Loucy (cell line): ENCODE measurements at regions not wholly inside any gene's neighbourhood (a gene's known extent, or its start where the extent isn't known, plus 50 kb on each side); places are given as distances from the start of the nearest gene placed in this dataset.

Source experiments
- H2AFZ ChIP-seq: fragments of 200-600 bp; sonication (generic); 2 replicates; pipeline ENCODE4 v1.6.0; 2016; ENCODE audit warnings: antibody characterized with exemption, mild to moderate bottlenecking, low read length, moderate library complexity
- H3F3A ChIP-seq: fragments of 200-600 bp; 2 replicates; pipeline ENCODE4 v1.6.0; 2016; ENCODE audit warnings: antibody characterized with exemption, low read depth, mild to moderate bottlenecking
- H3K27me3 ChIP-seq: fragments of 200-600 bp; sonication (generic); 2 replicates; pipeline ENCODE4 v1.6.1; 2014; ENCODE audit warnings: low read length, mild to moderate bottlenecking; ENCODE audit not compliant: insufficient read depth, poor library complexity, severe bottlenecking
- H3K36me3 ChIP-seq: fragments of 200-600 bp; sonication (generic); 2 replicates; pipeline ENCODE4 v1.6.1; 2016; ENCODE audit warnings: low read length; ENCODE audit not compliant: insufficient read depth
- H3K4me1 ChIP-seq: fragments of 200-600 bp; sonication (generic); 2 replicates; pipeline ENCODE4 v1.5.1; 2014; ENCODE audit warnings: low read length, mild to moderate bottlenecking; ENCODE audit not compliant: insufficient read depth, poor library complexity, severe bottlenecking
- H3K4me2 ChIP-seq: fragments of 200-600 bp; sonication (generic); 2 replicates; pipeline ENCODE4 v1.6.0; 2014; ENCODE audit warnings: antibody characterized with exemption, low read length, low read depth, mild to moderate bottlenecking; ENCODE audit not compliant: poor library complexity, severe bottlenecking
- H3K4me3 ChIP-seq: fragments of 200-600 bp; sonication (generic); 2 replicates; pipeline ENCODE4 v1.5.1; 2014; ENCODE audit warnings: low read length, mild to moderate bottlenecking, mixed read lengths; ENCODE audit not compliant: poor library complexity, severe bottlenecking
- H3K79me2 ChIP-seq: fragments of 200-600 bp; sonication (generic); 2 replicates; pipeline ENCODE4 v1.6.1; 2014; ENCODE audit warnings: low read length; ENCODE audit not compliant: insufficient read depth
- H3K9ac ChIP-seq: fragments of 200-600 bp; sonication (generic); 2 replicates; pipeline ENCODE4 v1.6.0; 2014; ENCODE audit warnings: mild to moderate bottlenecking, low read depth, low read length, moderate library complexity; ENCODE audit not compliant: poor library complexity, severe bottlenecking
- H3K9me2 ChIP-seq: fragments of 200-600 bp; sonication (generic); replicated peaks from 2 replicates; pipeline ENCODE4 v1.6.1; 2016; ENCODE audit warnings: low read depth, low read length, mixed read lengths
- H3K9me3 ChIP-seq: fragments of 200-600 bp; sonication (generic); 2 replicates; pipeline ENCODE4 v1.6.1; 2014; ENCODE audit warnings: mild to moderate bottlenecking, antibody characterized with exemption, low read length, low read depth; ENCODE audit not compliant: insufficient read depth
- H4K20me1 ChIP-seq: fragments of 200-600 bp; sonication (generic); 2 replicates; pipeline ENCODE4 v1.6.0; 2014; ENCODE audit warnings: antibody characterized with exemption, low read length, mild to moderate bottlenecking; ENCODE audit not compliant: insufficient read depth, poor library complexity, severe bottlenecking
- EZH2phosphoT487 ChIP-seq: fragments of 200-600 bp; IDR thresholded peaks from 2 replicates; pipeline ENCODE4 v1.6.1; 2018; ENCODE audit warnings: antibody characterized with exemption, mild to moderate bottlenecking, moderate library complexity, borderline replicate concordance
- TF ChIP-seq, protein P1 (sequence below): fragments of 200-600 bp; sonication (generic); conservative IDR thresholded peaks from 2 replicates; pipeline ENCODE4 v1.5.1; 2014; ENCODE audit warnings: mild to moderate bottlenecking, antibody characterized with exemption, low read length

GRCh38 chr4:111632641-111633151 lies 512.6 kb upstream of the FAM241A start:
- TF ChIP-seq EZH2phosphoT487: no peak
- TF ChIP-seq, protein P1, sequence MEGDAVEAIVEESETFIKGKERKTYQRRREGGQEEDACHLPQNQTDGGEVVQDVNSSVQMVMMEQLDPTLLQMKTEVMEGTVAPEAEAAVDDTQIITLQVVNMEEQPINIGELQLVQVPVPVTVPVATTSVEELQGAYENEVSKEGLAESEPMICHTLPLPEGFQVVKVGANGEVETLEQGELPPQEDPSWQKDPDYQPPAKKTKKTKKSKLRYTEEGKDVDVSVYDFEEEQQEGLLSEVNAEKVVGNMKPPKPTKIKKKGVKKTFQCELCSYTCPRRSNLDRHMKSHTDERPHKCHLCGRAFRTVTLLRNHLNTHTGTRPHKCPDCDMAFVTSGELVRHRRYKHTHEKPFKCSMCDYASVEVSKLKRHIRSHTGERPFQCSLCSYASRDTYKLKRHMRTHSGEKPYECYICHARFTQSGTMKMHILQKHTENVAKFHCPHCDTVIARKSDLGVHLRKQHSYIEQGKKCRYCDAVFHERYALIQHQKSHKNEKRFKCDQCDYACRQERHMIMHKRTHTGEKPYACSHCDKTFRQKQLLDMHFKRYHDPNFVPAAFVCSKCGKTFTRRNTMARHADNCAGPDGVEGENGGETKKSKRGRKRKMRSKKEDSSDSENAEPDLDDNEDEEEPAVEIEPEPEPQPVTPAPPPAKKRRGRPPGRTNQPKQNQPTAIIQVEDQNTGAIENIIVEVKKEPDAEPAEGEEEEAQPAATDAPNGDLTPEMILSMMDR: no peak
- Histone ChIP-seq H4K20me1 (no peaks in the 10 kb centered on the region), H3K79me2 (no peaks in the 10 kb centered on the region), H3F3A (no peaks in the 10 kb centered on the region), H3K9me2 (no peaks in the 10 kb centered on the region), H3K36me3 (no peaks in the 10 kb centered on the region), H2AFZ (peak overlapping the region; percentile 32; the same call in 1 of the 2 replicates), H3K4me2 (no peak overlapping the region), H3K9ac (no peak overlapping the region), H3K9me3 (no peaks in the 10 kb centered on the region), H3K4me3 (no peak overlapping the region), H3K4me1 (peaks cover 3% of the 10 kb centered on the region), H3K27me3 (no peaks in the 10 kb centered on the region)

GRCh38 chr4:111633663-111634266 lies 511.5 kb upstream of the FAM241A start:
- Histone ChIP-seq H3K4me2 (no peak overlapping the region), H2AFZ (no peak overlapping the region), H3K36me3 (no peaks in the 10 kb centered on the region), H3K79me2 (no peaks in the 10 kb centered on the region), H3K4me3 (no peak overlapping the region), H3K27me3 (no peaks in the 10 kb centered on the region), H3K4me1 (peaks cover 3% of the 10 kb centered on the region), H3K9ac (no peak overlapping the region), H3K9me2 (no peaks in the 10 kb centered on the region), H3F3A (no peaks in the 10 kb centered on the region), H4K20me1 (no peaks in the 10 kb centered on the region), H3K9me3 (no peaks in the 10 kb centered on the region)
- TF ChIP-seq EZH2phosphoT487: no peak
- TF ChIP-seq, protein P1: no peak

GRCh38 chr4:111635646-111636045 lies 509.6 kb upstream of the FAM241A start:
- H3K4me1 ChIP-seq: peaks cover 3% of the 10 kb centered on the region
- H3K79me2 ChIP-seq: no peaks in the 10 kb centered on the region
- TF ChIP-seq, protein P1: no peak
- no peak for TF ChIP-seq EZH2phosphoT487
- no peaks in the 10 kb centered on the region for H3K9me3 ChIP-seq
- no peaks in the 10 kb centered on the region for H3K9me2 ChIP-seq
- H3K4me3 ChIP-seq: no peak overlapping the region
- no peaks in the 10 kb centered on the region for H3F3A ChIP-seq
- H3K4me2 ChIP-seq: no peak overlapping the region
- no peak overlapping the region for H2AFZ ChIP-seq
- no peak overlapping the region for H3K9ac ChIP-seq
- H4K20me1 ChIP-seq: no peaks in the 10 kb centered on the region
- H3K27me3 ChIP-seq: no peaks in the 10 kb centered on the region
- no peaks in the 10 kb centered on the region for H3K36me3 ChIP-seq
